Left ventricle myocardium superior (tissue), 1 donor: ENCODE measurements at regions not wholly inside any gene's neighbourhood (a gene's known extent, or its start where the extent isn't known, plus 50 kb on each side); places are given as distances from the start of the nearest gene placed in this dataset.

Experiments
- ATAC-seq: fragments of 200-7000 bp; cut with Tn5 transposase; one replicate; pipeline ENCODE4 v1.9.1; 2020; ENCODE audit warnings: mild to moderate bottlenecking, moderate library complexity
- DNase-seq: peaks from one replicate; pipeline ENCODE4 v3.0.0-alpha.2; 2020
- intact Hi-C: fragments of 100-400 bp; cut with micrococcal nuclease; formaldehyde crosslinking; loops from one replicate; pipeline ENCODE4 v1.11.0; 2022
- donor health status: DM: no; HTN: yes; CAD: no; lungs with severe emphysema.

DNA sequence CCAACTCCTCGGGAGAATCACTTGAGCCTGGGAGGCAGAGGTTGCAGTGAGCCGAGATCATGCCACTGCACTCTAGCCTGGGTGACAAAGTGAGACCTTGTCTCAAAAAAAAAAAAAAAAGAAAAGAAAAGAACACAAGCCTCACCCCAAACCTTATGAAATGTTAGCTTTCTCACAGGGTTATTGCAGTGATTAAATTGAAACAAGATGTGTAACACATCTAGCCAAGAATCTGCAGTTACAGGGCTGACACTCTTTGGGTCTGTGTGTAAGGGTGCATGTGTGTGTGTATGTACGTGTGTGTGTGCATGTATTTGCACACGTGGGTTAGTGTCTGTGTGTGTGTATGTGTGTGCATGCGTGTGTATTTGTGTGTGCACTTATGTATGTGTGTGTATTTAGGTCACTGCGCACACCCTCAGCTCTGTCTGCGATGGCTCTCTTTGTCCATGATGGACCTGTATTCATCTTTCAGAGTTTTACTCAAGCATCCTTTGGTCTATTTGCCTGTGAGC is 336.3 kb downstream of the UQCRFS1 start:
- ATAC-seq: no peak
- intact Hi-C loops: loop anchor here (5.0 kb wide), 2 partner anchors 139 to 409 kb away; no protein-coding TSS in a partner anchor

DNA sequence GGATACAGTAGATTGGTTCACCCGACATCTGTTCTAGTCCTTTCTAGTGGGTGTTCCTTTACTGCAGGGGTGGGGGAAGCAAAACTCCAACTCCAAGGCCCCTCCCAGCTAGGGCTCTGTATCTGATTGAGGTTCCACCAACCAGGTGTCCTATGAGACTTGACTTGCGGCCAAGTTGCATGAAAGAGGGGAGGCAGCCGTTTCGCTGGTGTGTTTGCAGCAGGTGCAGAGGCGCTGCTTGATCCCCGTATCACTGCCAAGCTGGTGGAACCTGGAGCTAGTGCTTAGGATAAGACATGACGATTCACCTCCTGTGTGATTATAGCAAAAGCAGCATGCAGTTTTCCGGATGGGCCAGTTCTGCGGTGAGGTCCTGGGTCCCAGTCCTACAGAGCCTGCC is 338.2 kb downstream of the UQCRFS1 start:
- ATAC-seq (no peak), DNase-seq (no peak)
- intact Hi-C loops: loop anchor here (5.0 kb wide), 2 partner anchors 137 to 407 kb away; no protein-coding TSS in a partner anchor

More for the DNA sequence above, 336.3 kb downstream of the UQCRFS1 start:
- no peak for DNase-seq

DNA sequence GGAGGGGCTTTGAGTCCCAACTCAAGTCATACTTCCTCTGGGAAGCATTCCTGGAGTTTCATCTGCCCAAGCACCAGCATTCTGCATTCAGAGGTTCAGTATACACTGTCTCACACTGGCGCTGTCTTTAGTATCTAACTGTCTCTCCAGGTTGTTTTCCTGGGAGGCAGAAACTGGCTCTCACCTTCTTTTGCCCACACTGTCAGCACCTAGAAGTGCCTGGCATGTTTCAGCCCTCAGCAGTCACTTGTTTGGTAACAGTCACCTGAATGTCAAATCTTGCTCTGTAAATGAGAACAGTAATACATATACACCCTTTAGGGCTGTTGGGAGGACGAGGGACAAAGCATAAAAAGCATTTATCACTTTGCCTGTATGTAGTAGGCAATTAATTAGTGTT is 339.6 kb downstream of the UQCRFS1 start:
- DNase-seq: no peak
- intact Hi-C loops: no loop called here
- ATAC-seq: peak; percentile 93

DNA sequence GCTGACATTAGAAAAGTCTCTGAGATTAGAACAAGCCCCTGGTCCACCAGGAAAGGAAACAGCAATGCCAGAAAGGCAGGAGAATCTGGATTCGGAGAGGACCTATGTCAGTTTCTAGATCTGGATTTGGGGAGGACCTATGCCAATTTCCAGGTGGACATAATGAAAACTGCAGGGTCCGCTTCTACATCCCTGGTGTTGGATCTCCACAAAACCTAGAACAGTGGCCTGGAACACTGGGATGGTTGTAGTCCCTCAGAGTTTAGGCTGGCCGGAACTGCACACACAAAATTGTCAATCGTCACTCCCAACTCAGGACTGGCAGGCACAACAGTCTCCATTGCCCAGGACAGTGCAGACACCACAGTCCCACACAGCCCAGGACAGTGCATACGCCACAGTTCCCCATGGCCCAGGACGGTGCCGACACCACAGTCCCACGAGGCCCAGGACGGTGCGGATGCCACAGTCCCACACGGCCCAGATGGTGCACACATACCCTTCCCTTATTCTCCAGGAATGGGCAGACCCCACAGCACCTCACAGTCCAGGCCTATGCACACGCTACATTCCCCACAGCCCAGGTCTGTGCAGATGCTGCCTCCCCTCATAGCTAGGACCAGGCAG is 341.7 kb downstream of the UQCRFS1 start:
- ATAC-seq (no peak), DNase-seq (no peak)
- intact Hi-C loops: no loop called here

DNA sequence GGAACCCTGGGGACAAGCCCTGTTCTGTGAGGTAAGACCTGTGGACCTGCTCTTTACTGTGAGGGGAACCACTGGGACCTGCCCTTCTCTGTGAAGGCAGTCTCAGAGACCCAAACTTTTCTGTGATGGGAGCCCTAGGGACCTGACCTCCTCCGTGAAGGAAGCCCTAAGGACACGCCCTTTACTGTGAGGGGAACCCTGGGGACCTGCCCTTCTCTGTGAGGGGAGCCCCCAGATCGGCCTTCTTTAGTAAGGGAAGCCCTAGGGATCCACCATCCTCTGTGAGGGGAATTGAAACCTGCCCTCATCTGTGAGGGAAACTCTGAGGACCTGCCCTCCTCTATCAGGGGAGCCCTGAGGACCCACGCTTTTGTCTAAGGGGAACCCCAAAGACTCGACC is 343.5 kb downstream of the UQCRFS1 start:
- intact Hi-C loops: no loop called here
- no peak for ATAC-seq
- no peak for DNase-seq

DNA sequence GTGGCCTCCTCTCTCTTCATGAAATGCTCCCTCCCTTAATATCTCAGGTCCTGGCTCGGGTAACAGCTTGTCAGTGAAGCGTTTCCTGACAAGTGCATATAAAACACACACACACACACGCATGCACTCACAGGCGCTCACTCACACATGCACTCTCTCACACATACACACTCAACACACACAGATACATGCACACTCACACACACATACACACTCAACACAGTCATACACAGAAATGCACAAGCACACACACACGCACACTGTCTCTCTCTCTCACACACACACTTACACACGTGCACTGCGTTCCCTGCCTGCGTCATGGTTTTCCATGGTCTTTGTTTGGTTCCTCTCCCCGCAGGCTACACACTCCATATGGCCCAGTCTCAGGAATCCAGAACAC is 344.1 kb downstream of the UQCRFS1 start:
- ATAC-seq (no peak), DNase-seq (no peak)
- intact Hi-C loops: no loop called here

DNA sequence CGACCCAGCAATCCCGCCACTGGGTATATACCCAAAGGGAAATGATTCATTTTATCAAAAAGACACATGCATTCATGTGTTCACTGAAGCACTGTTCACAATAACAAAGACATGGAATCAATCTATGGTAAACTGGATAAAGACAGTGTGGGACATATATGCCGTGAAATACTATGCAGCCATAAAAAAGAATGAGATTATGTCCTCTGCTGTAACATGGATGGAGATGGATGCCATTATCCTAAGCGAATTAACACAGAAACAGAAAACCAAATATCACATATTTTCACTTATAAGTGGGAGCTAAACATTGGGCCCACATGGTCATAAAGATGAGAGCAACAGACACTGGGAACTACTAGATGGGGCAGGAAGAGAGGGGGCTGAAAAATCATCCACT is 345.0 kb downstream of the UQCRFS1 start:
- ATAC-seq: no peak
- no peak for DNase-seq
- intact Hi-C loops: no loop called here

DNA sequence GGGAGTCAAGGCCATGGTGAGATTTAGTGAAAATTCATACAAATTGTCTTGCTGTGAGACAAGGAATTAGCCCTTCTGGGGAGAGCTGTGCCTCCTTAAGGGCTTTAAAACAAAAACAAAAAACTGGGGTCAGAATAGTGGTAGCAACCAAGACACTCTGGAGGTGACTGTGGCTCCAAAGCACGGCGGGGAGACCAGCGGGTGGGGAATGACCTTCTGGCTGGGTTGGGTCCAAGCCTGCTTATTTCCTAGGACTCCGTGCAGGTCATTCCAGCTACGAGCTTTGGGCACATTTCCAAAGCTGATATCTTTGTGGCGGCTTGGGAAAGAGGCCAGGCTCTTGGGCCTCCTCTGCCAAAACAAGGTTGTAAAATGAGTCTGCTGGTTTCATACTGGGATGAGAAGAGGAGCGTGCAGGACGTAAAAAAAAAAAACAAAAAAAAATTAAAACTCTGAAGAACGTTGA is 348.3 kb downstream of the UQCRFS1 start:
- intact Hi-C loops: no loop called here
- DNase-seq (peak; percentile 78), ATAC-seq (peak; percentile 93)

DNA sequence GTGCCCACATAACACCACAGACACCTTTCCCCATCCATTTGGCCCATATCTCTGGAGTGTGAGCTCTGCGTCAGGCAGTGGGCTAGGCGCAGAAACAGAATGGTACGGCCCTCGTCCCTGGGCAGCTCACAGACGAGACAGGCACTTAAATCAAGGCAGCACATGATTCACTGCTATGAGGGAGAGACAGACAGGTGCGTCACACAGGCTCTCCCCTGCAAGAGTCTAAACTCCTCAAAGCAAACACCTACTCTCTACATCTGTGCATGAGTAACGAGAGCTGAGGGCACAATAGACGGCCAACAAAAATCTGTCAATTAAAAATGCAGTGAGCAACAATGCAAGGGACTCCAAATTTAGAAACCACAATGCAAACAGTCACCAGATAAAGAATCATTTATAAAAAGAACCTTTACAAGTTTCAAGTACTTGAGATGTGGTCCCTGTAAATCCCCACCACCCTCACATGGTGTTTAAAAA is 348.9 kb downstream of the UQCRFS1 start:
- ATAC-seq (peak; percentile 89), DNase-seq (peak; percentile 41)
- intact Hi-C loops: no loop called here

DNA sequence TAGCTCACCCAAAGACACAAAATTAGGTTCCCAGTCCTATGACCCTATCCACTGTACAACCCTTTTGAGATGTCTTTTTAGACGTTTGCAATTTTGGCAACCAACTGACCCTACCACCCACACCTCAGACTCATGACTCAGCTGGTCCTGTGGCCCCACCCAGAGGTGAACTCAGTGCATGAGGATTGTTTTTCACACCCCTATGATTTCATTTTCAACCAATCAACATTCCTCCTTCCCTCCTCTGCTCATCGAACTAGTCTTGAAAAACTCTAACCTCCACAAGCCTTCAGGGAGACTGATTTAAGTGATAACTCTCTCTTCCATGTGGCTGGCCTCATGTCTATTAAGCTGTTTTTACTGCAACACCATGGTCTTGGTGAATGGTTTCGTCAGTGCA is 350.7 kb downstream of the UQCRFS1 start:
- DNase-seq (no peak), ATAC-seq (no peak)
- intact Hi-C loops: no loop called here

DNA sequence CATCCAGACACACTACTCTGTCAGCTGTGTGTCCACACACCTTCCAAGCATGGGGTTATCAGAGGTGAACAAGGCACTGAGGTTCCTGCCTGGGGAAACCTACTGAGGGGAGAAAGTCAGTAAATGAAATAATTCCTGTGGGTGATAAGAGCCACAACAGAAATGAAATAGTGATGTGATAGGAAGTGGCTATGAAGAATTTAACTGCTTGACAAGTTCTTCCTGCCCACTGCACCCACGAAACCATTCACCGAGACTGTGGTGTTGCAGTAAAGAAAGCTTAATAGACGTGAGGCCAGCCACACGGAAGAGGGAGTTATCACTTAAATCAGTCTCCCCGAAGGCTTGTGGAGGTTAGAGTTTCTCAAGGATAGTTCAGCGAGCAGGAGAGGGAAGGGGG is 353.1 kb downstream of the UQCRFS1 start:
- DNase-seq: no peak
- intact Hi-C loops: no loop called here
- ATAC-seq: no peak

DNA sequence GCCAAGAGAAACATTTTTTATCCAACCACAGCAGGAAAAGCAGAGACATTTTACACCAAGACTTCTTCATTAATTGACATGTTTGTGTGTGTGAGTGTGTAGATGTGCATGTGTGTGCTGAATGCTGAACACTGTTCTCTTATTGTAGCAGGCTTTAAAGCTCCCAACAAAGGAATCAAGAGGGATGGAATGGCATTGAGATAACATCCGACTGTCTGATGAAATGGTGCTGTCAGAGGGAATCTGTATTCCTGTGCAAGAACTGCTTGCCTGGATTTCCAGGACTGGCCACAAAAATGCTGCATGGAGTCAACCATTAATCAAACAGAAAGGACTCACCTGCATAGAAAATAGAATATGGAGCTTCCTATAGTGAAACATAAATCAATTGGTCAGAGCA is 354.0 kb downstream of the UQCRFS1 start:
- intact Hi-C loops: no loop called here
- no peak for DNase-seq
- ATAC-seq: no peak

DNA sequence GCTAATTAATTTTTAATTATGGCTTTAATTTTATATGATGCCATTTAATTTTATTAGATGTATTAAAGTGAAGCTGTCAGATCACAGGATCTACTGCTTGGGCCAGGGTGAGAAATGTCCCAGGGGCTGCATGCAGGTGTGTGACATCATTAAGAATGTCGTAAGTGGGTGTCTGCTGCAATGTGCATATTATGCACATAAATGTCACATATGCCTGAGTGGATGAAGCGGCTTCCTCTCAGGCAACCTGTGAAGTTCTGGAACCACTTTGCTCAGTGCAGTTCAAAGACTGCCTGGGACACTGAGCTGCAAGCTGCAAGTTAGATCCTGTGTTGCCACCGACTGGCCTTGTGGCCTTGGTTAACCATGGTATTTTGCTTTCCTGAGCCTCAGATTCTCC is 355.0 kb downstream of the UQCRFS1 start:
- DNase-seq: no peak

DNA sequence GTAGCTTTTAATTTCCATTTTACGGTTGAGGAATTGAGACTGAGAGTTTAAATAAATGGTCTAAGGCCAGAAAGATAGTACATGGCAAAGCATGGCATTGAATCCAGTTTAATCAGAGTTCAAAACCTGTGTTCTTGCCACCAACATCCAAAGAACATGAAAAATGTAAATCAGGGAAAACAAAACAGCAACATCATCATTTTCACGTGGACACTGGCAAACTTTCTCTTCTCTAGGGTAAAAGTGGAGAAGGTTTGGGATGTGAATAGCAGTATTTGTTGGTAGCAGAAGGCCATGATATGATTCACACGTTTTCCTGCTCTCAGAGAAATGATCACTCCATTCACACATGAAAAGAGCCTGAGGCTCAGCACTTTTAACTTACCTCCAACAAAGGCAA is 357.7 kb downstream of the UQCRFS1 start:
- no peak for ATAC-seq
- intact Hi-C loops: no loop called here
- DNase-seq: no peak

More for the DNA sequence above, 355.0 kb downstream of the UQCRFS1 start:
- no peak for ATAC-seq
- intact Hi-C loops: no loop called here

DNA sequence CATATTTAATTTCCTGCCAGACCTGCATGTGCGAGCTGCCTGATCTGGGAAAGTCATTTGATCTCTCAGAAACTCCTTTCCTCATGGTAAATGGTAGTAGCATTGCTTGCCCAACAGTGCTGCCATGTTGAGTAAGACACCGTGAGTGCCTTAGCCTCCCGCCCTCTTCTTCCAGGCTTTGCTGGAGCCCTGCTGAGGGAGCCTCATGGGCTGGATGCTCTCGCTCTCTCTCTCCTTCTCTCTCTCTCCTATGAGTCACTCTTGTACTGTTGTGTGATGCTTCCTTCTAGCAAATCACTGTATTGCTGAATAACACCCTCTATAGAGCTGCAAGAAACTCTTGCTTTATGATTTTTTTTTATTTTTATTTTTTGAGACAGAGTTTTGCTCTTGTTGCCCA is 365.5 kb downstream of the UQCRFS1 start:
- ATAC-seq: no peak

DNA sequence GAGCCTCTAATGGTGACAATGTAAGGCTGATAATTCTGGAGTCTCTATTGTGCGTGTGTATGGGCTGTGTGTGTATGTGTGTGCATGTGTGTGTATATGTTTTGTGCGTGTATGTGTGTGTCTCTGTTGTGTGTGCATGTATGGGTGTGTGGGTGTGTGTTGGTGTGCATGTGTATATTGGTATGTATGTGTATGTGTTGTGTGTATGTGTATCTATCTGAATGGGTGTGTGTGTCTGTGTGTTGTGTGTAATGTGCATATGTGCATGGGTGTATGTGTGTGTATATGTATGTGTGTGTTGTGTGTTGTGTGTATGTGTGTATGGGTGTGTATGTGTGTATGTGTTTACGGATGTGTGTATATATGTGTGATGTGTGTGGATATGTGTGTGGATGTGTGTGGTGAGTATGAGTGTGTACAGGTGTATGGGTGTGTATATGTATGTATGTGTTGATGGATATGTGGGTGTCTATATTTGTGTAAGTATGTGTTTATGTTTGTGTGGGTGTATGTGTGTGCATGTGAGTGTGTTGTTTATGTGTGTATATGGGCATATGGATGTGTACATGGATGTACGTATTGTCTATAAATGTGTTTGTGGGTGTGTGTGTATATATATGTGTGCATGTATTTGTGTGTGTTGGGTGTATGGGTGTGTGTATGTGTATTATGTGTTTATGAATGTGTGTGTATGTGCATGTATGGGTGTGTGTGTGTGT is 366.7 kb downstream of the UQCRFS1 start:
- intact Hi-C loops: no loop called here
- no peak for ATAC-seq
- no peak for DNase-seq

More for the DNA sequence above, 365.5 kb downstream of the UQCRFS1 start:
- no peak for DNase-seq
- intact Hi-C loops: no loop called here

DNA sequence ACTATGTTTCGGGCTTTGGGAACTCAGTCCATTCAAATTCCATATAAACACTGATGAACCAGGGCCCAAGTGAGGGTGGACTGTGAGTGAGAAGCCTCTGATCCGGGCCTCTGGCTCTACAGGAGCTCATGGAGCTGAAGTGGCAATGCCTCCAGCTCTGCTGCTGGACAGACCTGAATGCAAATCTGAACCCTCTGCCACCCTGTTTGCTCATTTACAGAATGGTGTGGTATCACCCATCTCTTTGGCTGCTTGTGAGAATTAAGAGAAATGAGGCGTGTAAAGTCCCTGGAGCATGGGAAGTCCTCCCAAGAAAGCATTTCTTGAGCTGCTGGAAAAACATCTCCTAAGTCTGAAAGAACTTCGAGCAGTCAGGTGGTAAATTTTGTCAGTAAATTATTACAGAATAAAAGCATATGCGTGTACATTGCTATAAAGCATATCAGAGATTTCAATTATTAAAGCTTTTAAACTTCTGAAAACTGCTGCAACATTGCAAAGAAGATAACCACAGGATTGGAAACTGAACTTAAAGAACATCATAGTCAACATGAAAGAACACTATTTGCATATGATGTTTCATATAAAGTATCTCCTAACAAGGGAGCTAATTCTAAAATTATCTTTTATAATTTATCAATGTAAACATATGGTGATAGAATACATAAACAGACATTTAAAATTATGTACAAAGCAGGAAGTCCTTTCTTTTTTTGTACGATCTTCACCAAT is 369.0 kb downstream of the UQCRFS1 start:
- DNase-seq: no peak
- ATAC-seq: no peak
- intact Hi-C loops: no loop called here

DNA sequence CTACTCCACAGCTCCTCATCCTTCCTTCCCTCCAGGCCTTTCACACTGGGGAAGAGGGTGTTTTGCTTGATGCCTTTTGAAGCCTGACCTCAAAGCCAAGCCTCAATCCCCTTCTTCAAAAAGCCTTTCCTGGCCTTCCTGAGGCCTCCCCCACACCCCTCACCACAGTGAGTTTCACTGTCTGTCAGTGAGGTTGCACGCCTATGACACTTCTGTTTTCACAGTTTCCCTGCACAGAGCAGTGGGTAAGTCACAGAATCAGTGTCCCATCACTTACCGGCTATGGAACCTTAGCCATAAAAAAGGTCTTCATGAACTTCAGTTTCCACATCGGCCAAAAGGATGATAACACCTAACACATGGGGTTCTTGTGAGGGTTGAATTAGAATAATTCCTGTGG is 371.4 kb downstream of the UQCRFS1 start:
- no peak for ATAC-seq
- DNase-seq: no peak
- intact Hi-C loops: no loop called here

DNA sequence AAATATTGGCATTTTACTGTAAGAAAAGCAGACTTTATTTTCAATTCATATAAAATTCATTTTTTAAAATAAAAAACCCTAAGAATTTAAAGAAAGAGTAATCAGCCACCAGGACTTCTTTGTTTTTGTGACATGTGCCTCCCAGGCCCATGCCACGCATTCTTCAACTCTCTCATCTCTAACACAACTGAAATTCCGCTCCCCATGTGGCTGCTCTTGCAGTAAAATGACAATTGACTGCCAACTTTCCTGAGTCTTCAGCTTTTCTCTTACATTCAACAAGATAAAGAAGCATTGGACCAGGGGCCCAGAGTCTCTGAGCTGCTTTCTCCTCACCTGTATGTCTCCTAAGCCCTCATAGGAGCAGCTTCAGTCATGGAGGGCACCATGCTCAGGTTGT is 372.1 kb downstream of the UQCRFS1 start:
- intact Hi-C loops: no loop called here
- DNase-seq: no peak
- ATAC-seq: no peak

DNA sequence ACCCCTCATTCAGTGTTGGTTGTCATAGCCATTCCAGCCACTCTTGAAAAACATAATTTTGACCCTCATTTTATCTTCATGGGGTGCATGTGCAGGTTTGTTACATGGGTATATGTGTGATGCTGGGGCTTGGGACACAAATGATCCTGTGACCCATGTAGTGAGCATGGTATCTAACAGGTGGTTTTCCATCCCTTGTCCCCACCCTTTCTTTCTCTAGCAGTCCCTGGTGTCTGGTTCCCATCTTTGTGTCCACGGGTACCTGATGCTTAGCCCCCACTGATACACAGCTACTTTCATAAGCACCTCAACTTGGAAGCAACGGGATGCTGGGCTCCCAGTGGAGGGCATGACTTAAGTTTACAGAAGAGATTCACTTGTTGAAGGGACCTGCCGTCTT is 373.5 kb downstream of the UQCRFS1 start:
- intact Hi-C loops: no loop called here
- DNase-seq: no peak
- no peak for ATAC-seq
